COLO668 (cell line): ENCODE measurements at regions not wholly inside any gene's neighbourhood (a gene's known extent, or its start where the extent isn't known, plus 50 kb on each side); places are given as distances from the start of the nearest gene placed in this dataset.
"Not testable (repeated sequence)": the region's sequence is repeated elsewhere in the genome, so short reads cannot be mapped to it uniquely, and the experiment has no call there.

Experiments
- DNase-seq: peaks from one replicate; lab custom pipeline; 2025; ENCODE audit not compliant: unreplicated experiment; lab: John Stamatoyannopoulos, UW

DNA sequence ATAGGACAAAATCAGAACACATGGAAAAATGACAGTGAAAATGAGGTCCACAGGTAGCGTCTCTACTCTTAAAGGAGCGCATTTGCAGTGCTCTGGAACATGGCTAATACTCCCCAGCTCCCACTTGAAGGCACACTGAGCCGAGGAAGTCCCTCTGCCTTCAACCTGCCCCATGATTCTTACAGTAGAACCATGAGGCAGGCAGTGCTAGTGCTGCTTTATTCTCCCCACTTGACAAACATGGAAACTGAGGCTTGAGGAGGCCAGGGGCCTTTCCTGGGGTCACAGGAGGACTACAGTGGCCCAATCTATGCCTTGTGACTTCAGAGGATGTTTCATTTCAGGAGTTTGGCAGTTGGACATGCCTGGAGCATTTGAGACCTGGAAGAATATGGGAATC is 244.1 kb upstream of the MAF start:
- DNase-seq: no peak

DNA sequence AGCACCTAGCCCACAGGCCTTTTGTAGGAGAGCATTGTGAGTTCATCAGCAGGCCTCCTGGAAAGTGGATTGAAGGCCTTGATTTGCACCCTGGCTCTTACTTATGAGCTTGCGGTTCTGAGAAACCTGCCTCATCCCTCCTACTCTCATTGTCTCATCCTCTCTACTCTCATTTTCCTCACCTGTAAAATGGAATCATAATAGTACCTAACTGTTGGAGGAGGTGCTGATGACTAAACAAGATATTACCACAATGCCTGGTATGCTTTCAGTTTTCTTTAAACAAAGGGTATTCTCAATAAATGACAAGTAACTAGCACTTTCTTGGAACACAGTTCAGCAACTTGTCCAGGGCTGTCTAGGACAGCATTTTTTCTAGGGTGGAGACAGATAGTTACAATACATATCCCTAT is 243.1 kb upstream of the MAF start:
- no peak for DNase-seq

DNA sequence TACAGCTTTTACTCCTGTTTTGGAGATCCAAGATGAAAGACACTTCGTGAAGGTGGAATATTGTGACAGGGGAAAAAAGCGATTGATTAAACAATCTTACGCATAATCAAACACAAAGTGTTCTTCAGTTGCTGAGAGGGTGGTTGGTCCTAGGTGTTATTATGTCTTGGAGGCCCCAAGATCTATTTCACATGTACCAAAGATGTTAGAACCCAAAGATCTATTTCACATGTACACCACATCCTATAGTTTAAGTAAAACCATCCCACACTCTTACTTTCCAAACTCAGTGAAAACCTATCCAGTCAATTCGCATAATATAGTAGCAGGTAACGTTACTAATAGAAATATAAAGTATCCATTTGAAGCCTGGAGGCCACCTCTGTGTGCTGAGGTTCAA is 242.6 kb upstream of the MAF start:
- DNase-seq: no peak

DNA sequence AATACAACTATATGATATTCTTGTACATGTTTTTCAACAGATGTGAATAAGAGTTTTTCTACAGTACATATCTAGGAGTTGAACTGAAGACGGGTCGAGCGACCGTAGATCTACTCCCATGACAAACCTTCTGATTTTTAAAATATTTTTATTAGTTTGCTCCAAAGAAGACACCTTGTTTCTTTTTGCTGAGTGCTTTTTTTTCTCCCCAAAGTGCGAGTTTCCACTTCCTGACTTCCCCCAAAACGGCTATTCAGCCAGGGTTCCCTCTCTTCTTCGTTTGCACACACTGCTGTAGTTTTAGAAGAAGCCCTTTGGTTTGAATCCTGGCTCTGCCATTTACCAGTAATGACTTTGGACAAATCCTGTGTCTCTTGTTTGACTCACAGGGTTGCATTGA is 241.7 kb upstream of the MAF start:
- DNase-seq: no peak

DNA sequence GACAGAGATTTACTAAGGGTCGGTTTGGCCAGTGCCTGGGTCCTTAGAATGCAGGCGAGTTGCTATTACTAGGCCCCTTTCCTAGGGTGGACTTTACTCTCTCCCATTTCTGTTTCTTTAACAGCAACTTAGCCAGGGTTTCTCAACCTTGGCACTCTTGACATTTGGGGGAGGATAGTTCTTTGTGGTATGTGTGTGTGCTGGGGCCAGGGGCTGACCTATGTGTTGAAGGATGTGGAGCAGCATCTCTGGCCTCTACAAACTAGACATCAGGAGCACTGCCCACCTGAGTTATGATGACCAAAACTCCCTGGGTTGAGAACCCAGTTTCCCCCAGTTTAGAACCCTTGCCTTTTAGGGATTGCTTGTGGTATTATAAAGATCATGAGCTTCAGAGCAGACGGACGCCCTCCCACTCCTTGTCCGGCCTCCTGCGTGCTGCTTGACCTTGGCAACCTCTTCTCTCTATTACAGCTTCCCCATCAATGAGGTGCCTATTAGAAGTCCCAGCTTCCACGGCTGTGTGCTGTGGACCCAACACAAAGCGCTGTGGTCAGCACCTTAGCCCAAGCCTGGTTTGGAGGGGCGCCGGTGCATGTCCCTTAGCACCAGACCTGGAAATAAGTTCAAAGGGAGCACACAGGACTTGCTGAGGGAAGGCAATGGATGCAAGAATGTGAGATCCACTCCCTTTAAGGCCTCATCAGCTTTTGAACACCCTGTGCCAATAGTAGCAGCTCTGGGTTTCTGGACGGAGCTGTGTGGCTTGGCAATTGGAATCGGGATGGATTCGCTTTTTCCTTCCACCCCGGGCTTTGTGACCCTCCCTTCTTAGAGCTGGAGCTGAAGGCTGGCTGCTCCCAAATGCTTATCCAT is 239.2 kb upstream of the MAF start:
- DNase-seq: no peak

DNA sequence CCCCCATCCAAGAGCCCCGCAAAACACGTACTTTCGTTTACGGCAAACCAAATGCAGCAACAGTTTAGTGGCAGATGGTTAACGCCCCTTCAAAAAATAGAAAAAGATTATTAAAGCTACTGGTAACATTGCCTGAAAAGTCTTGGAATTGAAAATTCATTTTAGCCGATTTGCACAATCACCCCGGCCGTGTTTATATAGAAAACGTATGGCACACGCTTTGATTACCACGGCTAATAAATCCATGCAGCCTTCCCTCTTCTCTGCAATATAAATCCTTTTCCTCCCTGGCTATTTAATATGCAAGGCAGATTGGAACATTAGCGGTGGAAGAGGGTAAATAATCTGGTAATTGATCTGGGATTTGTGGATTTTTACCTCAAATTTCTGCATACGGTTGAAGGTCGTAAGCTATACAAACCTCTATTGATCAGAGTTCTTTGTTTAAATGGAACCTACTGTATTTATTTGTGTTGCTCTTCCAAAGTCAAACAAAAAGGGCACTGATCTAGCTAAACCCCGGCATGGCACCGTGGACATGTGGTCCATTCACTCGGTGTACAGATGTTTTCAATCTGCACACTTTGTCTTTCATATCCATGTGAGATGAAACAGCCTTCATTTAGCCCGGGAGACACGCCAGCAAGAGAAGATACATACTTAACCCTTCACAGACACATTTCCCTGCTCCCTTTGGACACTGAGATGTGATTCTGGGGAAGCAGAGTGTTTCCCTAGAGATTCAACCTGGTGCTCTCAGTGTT is 238.1 kb upstream of the MAF start:
- DNase-seq: no peak

DNA sequence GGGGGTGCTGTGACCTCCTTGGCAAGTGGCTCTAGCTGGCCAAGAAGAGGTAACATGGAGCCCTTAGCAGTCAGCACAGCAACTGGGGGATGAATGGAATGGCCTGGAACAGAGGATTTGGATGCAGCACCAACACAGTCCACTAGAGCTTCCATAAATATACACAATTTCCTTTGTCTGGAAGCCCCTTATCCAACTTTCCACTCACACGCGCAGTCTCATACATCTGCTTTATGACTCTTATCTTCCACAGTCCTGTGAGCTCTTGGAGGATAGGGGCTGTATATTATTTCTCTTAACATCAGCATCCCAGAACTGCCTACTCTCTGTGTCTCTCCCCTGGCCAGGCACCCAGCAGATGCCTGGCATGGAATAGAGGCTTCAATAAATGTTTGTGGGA is 235.6 kb upstream of the MAF start:
- DNase-seq: no peak

DNA sequence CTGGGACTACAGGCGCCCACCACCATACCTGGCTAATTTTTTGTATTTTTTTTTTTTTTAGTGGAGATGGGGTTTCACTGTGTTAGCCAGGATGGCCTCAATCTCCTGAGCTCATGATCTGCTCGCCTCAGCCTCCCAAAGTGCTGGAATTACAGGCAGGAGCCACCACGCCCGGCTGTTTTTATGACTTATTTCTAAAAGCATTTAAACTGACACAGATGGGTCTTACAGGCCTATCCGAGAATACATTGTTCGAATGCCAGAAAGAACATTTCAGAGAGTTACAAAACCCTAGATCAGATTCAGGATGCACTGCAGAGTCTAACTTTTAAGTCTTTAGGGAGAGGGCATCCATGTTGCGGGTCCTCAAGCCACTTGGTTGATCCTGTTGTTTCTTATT is 234.7 kb upstream of the MAF start:
- no peak for DNase-seq

DNA sequence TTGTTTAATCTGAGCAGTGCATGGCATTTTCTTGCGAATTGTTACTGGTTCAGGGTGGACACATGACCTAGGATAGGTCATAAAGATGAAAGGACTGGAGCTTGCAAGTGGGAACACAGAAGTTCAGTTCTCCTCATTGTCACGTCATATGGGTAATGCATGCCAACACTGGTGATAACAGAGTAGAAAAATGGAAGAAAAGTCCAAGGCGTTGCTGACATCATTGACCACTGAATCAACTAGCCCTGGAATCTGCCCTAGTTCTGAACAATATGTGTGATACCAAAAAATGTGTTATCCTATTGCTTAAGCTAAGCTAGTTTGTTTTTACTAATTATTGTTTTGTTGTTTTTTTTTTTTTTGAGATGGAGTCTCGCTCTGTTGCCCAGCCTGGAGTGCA is 234.2 kb upstream of the MAF start:
- DNase-seq: no peak

DNA sequence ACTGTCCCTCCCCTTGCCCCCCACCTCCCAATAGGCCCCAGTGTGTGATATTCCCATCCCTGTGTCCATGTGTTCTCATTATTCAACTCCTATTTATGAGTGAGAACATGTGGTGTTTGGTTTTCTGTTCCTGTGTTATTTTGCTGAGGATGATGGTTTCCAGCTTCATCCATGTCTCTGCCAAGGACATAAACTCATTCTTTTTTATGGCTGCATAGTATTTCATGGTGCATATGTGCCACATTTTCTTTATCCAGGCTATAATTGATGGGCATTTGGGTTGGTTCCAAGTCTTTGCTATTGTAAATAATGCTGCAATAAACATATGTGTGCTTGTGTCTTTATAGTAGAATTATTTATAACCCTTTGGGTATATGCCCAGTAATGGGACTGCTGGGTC is 233.5 kb upstream of the MAF start:
- DNase-seq: not testable (repeated sequence)

DNA sequence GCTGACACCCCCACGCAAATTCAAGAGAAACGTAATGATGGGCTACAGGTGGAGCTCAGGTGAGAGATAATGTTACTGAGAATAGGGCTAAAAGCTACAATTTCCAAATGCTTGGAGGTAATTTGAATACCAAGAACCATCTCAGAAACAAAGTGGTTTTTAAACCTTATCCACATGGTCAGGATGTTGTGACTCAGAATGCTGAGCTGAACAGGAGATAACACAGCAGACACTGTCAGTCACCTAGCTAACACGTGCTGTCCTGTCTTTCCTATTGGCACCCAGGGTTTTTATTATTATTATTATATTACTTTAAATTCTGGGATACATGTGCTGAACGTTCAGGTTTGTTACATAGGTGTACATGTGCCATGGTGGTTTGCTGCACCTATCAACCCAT is 233.0 kb upstream of the MAF start:
- DNase-seq: no peak

DNA sequence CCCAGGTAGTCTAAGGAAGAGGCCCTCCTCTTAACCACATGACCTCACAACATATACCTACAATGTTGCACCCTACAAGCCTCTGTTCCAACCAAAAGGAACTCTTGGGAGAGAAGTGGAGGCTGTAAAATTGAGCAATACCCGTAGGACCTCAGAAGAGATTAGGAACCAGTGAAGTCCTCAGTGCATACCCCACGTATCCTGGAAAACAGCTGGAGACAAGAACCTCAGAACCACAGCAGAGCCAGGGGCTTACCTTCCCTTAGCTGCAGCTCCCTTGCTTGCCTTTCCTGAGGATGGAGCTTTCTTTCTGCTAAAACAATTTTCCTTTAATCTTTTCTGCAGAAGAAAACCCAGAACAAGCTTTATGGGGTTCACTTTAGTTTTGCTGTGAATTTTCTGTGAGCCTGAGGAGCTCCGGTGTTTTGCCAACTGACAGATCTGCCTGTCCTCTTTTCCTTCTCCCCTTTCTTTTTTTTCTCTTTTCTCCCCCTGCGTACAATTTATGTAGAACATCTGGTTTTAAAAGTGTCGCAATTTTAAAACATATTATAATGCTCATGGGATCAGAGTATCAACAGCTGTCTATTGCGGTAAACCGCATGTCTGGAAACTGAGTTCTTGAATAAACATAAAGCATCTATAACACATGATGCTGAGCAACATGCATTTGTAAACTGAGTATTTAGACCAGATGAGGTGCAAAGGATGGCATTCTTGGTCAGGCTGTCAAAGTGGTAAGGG is 226.4 kb upstream of the MAF start:
- DNase-seq: no peak

DNA sequence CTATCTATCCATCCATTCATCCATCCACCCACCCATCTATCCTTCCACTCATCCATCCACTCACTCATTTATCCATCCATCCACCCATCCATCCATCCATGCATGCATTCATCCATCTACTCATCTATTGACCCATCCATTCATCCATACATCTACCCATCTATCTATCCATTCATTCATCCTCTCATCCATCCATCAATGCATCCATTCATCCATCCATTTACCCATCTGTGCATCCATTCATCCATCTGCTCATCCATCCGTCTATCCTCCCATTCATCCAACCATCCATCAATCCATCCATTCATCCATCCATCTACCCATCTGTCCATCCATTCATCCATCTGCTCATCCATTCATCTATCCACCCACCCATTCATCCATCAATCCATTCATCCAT is 224.5 kb upstream of the MAF start:
- no peak for DNase-seq

DNA sequence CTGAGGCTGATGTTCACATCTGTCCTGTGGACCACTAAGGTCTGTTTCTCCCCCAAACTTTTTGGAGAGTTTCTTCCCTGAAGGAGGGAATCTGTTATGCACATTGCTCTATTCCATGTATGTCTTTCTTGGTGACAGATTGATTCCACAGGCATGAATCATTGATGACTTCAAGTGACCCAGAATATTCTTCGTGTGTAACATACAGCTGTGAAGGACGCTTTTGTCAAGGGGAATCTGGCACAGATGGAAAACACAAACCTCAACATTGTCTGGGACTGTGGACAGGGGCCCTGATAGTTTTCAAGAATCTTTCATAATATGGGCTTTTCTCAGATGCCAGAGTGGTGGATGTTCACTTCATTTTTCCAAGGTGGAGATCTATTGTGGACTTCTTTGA is 223.1 kb upstream of the MAF start:
- DNase-seq: no peak

DNA sequence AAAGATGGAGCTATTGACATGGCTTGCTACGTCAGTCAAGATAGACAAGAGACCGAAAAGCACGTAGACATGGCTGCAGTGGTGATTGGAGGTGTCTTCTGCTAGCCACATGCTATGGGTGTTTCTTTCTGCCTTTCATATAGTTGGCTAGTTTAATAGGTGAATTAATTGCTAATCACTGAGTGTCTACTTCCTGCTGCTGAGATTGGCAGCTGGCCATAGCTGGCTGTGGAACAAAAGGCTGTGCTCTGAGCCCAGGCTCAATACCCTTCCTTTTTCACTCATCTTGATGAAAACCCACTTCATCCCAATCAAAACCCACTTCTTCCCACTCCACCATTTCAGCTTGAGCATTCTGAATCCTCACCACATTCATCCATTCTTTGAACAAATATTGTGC is 221.4 kb upstream of the MAF start:
- no peak for DNase-seq

DNA sequence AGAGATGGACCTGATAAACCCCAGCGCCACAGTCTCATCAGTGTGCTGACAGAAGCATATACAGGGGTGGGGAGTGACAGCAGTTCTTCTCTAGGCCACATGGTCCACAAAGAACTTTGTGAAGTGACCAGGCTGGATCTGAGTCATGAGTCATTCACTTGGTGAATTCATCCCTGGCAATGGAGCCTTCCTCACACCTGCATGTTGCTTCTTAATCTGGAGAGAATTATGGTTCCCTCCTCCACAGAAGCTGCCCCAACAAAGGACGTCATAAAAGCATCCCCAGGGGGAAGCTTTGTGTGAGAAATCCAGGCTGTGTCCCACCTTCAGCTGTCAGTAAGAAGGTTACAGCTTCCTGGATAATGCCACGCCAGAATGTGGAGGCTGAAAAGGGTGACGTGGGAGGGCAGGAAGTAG is 215.6 kb upstream of the MAF start:
- DNase-seq: no peak

DNA sequence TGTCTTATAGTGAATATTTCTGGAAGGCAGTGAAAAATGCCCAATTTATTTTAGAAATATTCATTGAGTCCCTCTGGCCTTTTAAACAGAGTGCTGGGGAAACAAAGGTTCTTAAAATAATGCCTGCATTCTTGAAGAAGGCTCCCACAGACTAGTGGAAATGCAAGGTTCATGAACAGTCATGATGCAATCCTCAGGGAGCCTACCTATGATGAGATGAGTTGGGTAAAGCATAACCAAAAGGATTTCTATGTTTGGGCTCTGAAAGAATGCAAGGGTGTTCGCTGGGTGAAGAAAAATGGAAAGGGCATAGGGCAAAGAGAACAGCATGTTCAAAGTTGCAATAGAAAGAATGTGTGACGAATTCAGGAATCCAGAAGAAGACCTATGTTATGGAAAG is 214.5 kb upstream of the MAF start:
- DNase-seq: no peak

DNA sequence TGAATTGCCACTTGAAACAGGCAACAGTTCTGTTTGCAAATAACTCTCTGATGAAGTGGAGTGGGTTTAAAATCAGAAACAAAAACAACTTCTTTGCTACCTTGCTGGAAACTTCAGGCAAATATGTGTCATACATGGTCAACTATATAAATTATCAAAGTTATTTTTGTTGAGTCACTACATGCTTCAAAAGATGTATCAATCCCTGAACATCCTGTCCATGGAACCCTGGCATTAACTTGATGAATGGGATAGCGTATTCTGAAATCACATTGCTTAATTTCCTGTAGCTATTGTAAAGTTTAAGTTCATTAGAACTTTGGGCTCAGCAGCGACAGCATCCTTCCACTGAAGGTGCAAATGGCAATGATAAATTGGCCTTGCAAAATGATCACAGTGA is 213.6 kb upstream of the MAF start:
- DNase-seq: no peak

DNA sequence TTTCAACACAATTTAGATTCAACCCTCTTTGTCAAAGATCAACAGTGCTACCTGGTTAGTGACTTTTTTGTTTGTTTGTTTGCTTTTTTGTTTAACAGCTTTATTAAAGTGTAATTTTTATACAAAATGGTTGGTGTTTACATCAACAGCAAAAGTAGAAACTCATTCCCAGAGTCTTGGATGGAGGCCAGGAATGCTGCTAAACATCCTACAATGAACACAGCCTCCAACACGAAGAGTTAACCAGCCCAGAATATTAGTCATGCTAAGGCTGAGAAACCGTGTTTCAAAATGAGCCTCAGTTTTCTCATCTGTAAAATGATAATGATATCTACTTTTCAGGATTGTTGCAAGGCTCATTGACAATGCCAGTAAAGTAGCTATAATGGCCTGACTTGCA is 211.0 kb upstream of the MAF start:
- no peak for DNase-seq

DNA sequence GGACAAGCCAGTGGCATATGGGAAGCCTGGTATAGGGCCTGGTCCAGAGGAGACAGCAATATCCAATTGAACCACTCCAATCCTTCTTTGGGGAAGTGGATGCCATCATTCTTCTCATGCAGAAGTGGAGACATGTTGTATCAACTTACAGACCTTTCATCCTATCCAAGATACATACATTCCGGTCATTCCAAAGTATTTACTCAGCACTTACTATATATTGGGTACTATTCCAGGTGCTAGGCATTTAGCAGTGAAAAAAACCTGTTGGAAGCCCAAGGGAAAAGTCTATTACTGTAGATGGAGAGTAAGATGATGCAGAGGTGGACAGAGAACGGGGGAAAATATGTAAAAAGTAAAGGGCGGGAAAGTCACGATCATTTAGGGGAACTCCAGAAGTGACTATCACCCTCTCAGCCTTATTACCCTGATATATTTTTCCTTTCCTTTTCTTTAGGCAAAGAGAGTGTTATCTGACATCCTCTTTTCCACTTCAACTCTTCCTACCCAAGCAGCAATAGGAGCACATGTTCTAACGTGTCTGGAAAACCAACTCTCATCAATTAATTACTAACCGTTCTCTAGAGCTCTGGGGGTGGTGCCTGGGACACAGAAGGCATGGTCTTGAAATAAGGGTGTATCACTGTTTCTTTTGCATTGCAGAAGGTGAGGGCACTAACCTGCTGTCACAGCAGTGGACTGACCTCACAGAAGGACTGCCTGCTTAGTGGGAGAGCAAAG is 210.1 kb upstream of the MAF start:
- no peak for DNase-seq

DNA sequence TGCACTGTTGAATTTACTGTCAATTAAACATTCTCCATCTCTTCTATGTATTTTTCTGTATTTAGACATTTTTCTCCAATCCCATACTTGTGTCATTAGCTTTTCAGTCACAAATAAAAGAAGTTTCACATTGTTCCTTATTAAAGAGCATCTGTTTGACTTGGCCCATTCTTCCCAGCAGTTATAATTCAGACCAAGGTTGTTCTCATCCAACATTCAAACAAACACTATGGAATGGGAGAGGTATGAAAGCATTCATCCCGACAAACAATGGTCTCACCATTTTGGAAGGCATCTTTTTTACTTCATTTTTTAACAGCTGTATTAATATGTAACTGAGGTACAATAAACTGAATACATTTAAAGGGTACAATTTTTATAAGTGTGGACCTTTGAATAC is 208.8 kb upstream of the MAF start:
- no peak for DNase-seq
